Mammary epithelial cell (primary cell): ENCODE measurements at regions not wholly inside any gene's neighbourhood (a gene's known extent, or its start where the extent isn't known, plus 50 kb on each side); places are given as distances from the start of the nearest gene placed in this dataset.

ENCODE experiments used
- EZH2 ChIP-seq: IDR thresholded peaks from 2 replicates; pipeline ENCODE4 v1.6.1; 2012; ENCODE audit warnings: low read length, inconsistent platforms, borderline replicate concordance
- TF ChIP-seq, protein P1 (sequence below), 2 donors: IDR thresholded peaks in 1 of 2; conservative IDR thresholded peaks in 1 of 2; 2 replicates each; pipeline ENCODE4 v1.5.1; 2011 to 2012; ENCODE audit warnings: inconsistent platforms in 2 of 2, low read length in 2 of 2, mild to moderate bottlenecking in 2 of 2, control low read depth in 1 of 2, low read depth in 1 of 2; ENCODE audit not compliant: insufficient read depth in 1 of 2; ENCODE audit errors: extremely low read depth in 1 of 2

DNA sequence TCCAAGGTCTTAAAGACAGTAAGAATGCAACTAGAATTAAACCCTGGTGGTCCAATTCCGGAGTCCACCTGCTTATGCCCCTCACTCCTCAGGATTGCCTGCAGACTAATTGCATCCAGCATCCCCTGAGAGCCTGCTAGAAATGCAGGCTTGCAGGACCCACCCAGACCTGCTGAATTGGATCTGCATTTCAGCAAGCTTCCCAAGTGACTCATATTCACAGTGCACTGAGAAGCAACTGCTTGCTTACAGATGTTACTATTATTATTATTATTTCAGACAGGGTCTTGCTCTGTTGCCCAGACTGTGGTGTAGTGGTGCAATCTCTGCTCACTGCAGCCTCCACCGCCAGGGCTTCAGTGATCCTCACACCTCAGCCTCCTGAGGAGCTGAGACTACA is 83.5 kb upstream of the VGLL4 start:
- TF ChIP-seq, protein P1, sequence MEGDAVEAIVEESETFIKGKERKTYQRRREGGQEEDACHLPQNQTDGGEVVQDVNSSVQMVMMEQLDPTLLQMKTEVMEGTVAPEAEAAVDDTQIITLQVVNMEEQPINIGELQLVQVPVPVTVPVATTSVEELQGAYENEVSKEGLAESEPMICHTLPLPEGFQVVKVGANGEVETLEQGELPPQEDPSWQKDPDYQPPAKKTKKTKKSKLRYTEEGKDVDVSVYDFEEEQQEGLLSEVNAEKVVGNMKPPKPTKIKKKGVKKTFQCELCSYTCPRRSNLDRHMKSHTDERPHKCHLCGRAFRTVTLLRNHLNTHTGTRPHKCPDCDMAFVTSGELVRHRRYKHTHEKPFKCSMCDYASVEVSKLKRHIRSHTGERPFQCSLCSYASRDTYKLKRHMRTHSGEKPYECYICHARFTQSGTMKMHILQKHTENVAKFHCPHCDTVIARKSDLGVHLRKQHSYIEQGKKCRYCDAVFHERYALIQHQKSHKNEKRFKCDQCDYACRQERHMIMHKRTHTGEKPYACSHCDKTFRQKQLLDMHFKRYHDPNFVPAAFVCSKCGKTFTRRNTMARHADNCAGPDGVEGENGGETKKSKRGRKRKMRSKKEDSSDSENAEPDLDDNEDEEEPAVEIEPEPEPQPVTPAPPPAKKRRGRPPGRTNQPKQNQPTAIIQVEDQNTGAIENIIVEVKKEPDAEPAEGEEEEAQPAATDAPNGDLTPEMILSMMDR (conservative IDR thresholded peaks at IDR 0.05 in 1 of 2, IDR thresholded peaks at IDR 0.05 in 1 of 2; ENCODE audit: extremely low read depth in 1 of 2, insufficient read depth in 1 of 2, low read depth in 1 of 2, low read length in 2 of 2): no peak
- TF ChIP-seq EZH2: no peak
